A549 (cell line): ENCODE measurements at regions not wholly inside any gene's neighbourhood (a gene's known extent, or its start where the extent isn't known, plus 50 kb on each side); places are given as distances from the start of the nearest gene placed in this dataset.

Experiments
- ATAC-seq, 2 experiments: fragments of 200-7000 bp in 1 of 2; fragments of >200 bp in 1 of 2; cut with Nextera tagmentation in 1 of 2; cut with Tn5 transposase in 1 of 2; 3 replicates each; pipeline versions ENCODE4 v1.8.0 to v1.9.1; 2018 to 2020; ENCODE audit warnings: mild to moderate bottlenecking in 1 of 2, moderate library complexity in 1 of 2
- CTCF ChIA-PET: fragments of 300-600 bp; sonication (Branson Sonifier 250); formaldehyde crosslinking; extraction: SDS; loops from one replicate; lab custom pipeline; 2021; ENCODE audit warnings: antibody characterized with exemption, inconsistent platforms; lab: Yijun Ruan, JAX
- POLR2A ChIA-PET: fragments of 350-600 bp; formaldehyde crosslinking; extraction: SDS; loops from one replicate; lab custom pipeline; 2021; ENCODE audit warnings: antibody characterized with exemption, inconsistent platforms; lab: Yijun Ruan, JAX
- DNase-seq, 2 experiments: peaks; one replicate each; pipeline versions ENCODE4 v3.0.0 to v3.0.0-alpha.2; 2011 to 2016; ENCODE audit warnings: low read depth in 1 of 2, low spot score in 1 of 2
- FAIRE-seq: peaks from 2 replicates; lab custom pipeline; 2011; peaks lifted over from hg19 to GRCh38; lab: Jason Lieb, UNC
- H3K27ac ChIP-seq, 2 experiments: fragments of >200 bp; sonication (Bioruptor Twin); formaldehyde crosslinking; 3 replicates each; pipeline ENCODE4 v1.5.1; 2016 to 2017
- H3K4me1 ChIP-seq: fragments of >200 bp; sonication (Bioruptor Twin); formaldehyde crosslinking; 3 replicates; pipeline ENCODE4 v1.6.1; 2016
- H3K4me2 ChIP-seq: fragments of >200 bp; sonication (Bioruptor Twin); formaldehyde crosslinking; 3 replicates; pipeline ENCODE4 v1.6.1; 2016
- H3K4me3 ChIP-seq: fragments of >200 bp; sonication (Bioruptor Twin); formaldehyde crosslinking; 3 replicates; pipeline ENCODE4 v1.5.1; 2016
- H3K9me3 ChIP-seq: fragments of >200 bp; sonication (Bioruptor Twin); formaldehyde crosslinking; 3 replicates; pipeline ENCODE4 v1.6.1; 2016
- BHLHE40 ChIP-seq: IDR thresholded peaks from 2 replicates; pipeline ENCODE4 v1.6.1; 2012; ENCODE audit warnings: low read depth, low read length, inconsistent platforms
- EHF ChIP-seq: fragments of 250-450 bp; sonication (Bioruptor Pico); IDR thresholded peaks from 2 replicates; pipeline ENCODE4 v1.5.0; 2020; ENCODE audit warnings: mild to moderate bottlenecking
- EP300 ChIP-seq, 2 experiments: fragments of >200 bp; sonication (Bioruptor Twin); formaldehyde crosslinking; IDR thresholded peaks; 2 replicates in 1 of 2; 3 replicates in 1 of 2; pipeline ENCODE4 v1.6.1; 2016 to 2017
- FOSB ChIP-seq: fragments of 250-450 bp; sonication (Bioruptor Pico); IDR thresholded peaks from 2 replicates; pipeline ENCODE4 v1.5.0; 2020; ENCODE audit warnings: mild to moderate bottlenecking, moderate library complexity
- FOSL2 ChIP-seq, 2 experiments: fragments of 450-650 bp in 1 of 2; fragments of >200 bp in 1 of 2; sonication (Bioruptor Twin) in 1 of 2; formaldehyde crosslinking; IDR thresholded peaks; 2 replicates each; pipeline versions ENCODE4 v1.5.0 to v1.6.1; 2016 to 2020; ENCODE audit warnings: mild to moderate bottlenecking in 1 of 2, moderate library complexity in 1 of 2
- GATA3 ChIP-seq: IDR thresholded peaks from 2 replicates; pipeline ENCODE4 v1.6.1; 2012; ENCODE audit warnings: borderline replicate concordance
- HDAC2 ChIP-seq: fragments of 200-600 bp; sonication (generic); IDR thresholded peaks from 2 replicates; pipeline ENCODE4 v1.6.1; 2016
- HOXB13 ChIP-seq: fragments of 250-450 bp; sonication (Bioruptor Pico); IDR thresholded peaks from 2 replicates; pipeline ENCODE4 v1.5.0; 2020; ENCODE audit warnings: low read depth, mild to moderate bottlenecking, moderate library complexity
- JUNB ChIP-seq: fragments of >200 bp; sonication (Bioruptor Twin); formaldehyde crosslinking; IDR thresholded peaks from 2 replicates; pipeline ENCODE4 v1.6.1; 2016
- KDM5A ChIP-seq: fragments of 200-600 bp; sonication (generic); IDR thresholded peaks from 2 replicates; pipeline ENCODE4 v1.6.1; 2016; ENCODE audit warnings: antibody characterized with exemption, mild to moderate bottlenecking
- MAZ ChIP-seq: fragments of 150-350 bp; IDR thresholded peaks from 2 replicates; pipeline ENCODE4 v1.6.1; 2014; ENCODE audit warnings: antibody characterized with exemption, low read depth, low read length, borderline replicate concordance
- NR3C1 ChIP-seq: fragments of >200 bp; sonication (Bioruptor Twin); formaldehyde crosslinking; IDR thresholded peaks from 3 replicates; pipeline ENCODE4 v1.6.1; 2017
- PHF8 ChIP-seq: fragments of 200-600 bp; sonication (generic); IDR thresholded peaks from 2 replicates; pipeline ENCODE4 v1.6.1; 2016; ENCODE audit warnings: low read depth, mild to moderate bottlenecking, antibody characterized with exemption, moderate library complexity, borderline replicate concordance
- SREBF2 ChIP-seq: fragments of 450-650 bp; IDR thresholded peaks from 2 replicates; pipeline ENCODE4 v1.6.1; 2014; ENCODE audit warnings: mild to moderate bottlenecking, moderate library complexity
- TFCP2L1 ChIP-seq: fragments of 250-450 bp; sonication (Bioruptor Pico); IDR thresholded peaks from 2 replicates; pipeline ENCODE4 v1.5.0; 2021; ENCODE audit warnings: mild to moderate bottlenecking
- TP53 ChIP-seq: fragments of 250-450 bp; sonication (Bioruptor Pico); IDR thresholded peaks from 2 replicates; pipeline ENCODE4 v1.5.0; 2021; ENCODE audit warnings: mild to moderate bottlenecking, moderate library complexity
- ZC3H11A ChIP-seq: fragments of 450-650 bp; IDR thresholded peaks from 2 replicates; pipeline ENCODE4 v1.6.1; 2014; ENCODE audit warnings: antibody characterized with exemption, mild to moderate bottlenecking
- WGBS: methylation state at CpG from one replicate; pipeline ENCODE4 v1.1.6; 2017; ENCODE audit errors: missing lambda C conversion rate; 5-methylcytosine and 5-hydroxymethylcytosine counted together
- TF ChIP-seq, protein P1 (sequence below): fragments of 200-600 bp; sonication (generic); IDR thresholded peaks from 2 replicates; pipeline ENCODE4 v1.6.1; 2016; ENCODE audit warnings: antibody characterized with exemption, mild to moderate bottlenecking, moderate library complexity
- TF ChIP-seq, protein P2 (sequence below): fragments of >200 bp; sonication (Bioruptor Twin); formaldehyde crosslinking; IDR thresholded peaks from 3 replicates; pipeline ENCODE4 v1.6.1; 2016

GRCh38 chr2:158741625-158742024 is 53.5 kb upstream of the DAPL1 start:
- Histone ChIP-seq H3K4me2 (no peak overlapping the region), H3K4me1 (no peaks in the 10 kb centered on the region), H3K9me3 (no peaks in the 10 kb centered on the region), H3K4me3 (no peak overlapping the region)
- FAIRE-seq (no peak), ATAC-seq (no peak), DNase-seq (no peak)
- ChIA-PET CTCF (interaction anchor here (1.3 to 12.1 kb wide), 4 partner anchors 13 to 717 kb away, joined by 5 to 180 read pairs (median 54); no protein-coding TSS in a partner anchor), POLR2A (no interaction called here)
- WGBS: 87% methylated on average over 8 of the region's 8 CpGs
- TF ChIP-seq, protein P1, sequence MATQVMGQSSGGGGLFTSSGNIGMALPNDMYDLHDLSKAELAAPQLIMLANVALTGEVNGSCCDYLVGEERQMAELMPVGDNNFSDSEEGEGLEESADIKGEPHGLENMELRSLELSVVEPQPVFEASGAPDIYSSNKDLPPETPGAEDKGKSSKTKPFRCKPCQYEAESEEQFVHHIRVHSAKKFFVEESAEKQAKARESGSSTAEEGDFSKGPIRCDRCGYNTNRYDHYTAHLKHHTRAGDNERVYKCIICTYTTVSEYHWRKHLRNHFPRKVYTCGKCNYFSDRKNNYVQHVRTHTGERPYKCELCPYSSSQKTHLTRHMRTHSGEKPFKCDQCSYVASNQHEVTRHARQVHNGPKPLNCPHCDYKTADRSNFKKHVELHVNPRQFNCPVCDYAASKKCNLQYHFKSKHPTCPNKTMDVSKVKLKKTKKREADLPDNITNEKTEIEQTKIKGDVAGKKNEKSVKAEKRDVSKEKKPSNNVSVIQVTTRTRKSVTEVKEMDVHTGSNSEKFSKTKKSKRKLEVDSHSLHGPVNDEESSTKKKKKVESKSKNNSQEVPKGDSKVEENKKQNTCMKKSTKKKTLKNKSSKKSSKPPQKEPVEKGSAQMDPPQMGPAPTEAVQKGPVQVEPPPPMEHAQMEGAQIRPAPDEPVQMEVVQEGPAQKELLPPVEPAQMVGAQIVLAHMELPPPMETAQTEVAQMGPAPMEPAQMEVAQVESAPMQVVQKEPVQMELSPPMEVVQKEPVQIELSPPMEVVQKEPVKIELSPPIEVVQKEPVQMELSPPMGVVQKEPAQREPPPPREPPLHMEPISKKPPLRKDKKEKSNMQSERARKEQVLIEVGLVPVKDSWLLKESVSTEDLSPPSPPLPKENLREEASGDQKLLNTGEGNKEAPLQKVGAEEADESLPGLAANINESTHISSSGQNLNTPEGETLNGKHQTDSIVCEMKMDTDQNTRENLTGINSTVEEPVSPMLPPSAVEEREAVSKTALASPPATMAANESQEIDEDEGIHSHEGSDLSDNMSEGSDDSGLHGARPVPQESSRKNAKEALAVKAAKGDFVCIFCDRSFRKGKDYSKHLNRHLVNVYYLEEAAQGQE: no peak
- TF ChIP-seq EHF (CRISPR knock-in tag) (no peak), PHF8 (no peak), FOSB (CRISPR knock-in tag) (no peak), HDAC2 (no peak), JUNB (no peak), MAZ (no peak), FOSL2 (IDR thresholded peaks at IDR 0.05) (no peak), FOSL2 (CRISPR knock-in tag; IDR thresholded peaks at IDR 0.05) (no peak), KDM5A (no peak), TP53 (no peak), TFCP2L1 (no peak), BHLHE40 (no peak), SREBF2 (no peak)
- TF ChIP-seq, all 56 proteins: peak for 0
- no peak overlapping the region for H3K27ac ChIP-seq

DNA sequence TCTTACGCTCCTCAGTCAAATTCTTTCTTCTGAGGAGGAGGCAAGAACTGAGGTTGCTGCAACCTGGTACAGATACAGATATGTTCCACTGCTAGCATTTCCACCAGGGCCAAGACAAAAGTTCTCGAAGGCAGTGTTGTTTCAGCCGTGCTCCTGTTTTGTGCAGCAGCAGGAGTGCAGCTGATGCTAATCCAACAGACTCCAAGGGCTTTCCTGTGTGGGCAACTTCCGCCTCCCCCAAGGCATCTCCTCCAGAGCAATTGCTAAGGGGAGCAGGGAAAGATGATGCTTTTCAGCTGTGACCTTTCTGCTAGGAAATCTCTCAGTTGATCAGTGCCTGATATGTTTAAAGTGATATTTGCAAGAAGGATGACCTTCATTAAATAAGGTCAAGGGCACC is 52.6 kb upstream of the DAPL1 start:
- ChIA-PET CTCF (interaction anchor here (1.0 to 12.1 kb wide), 8 partner anchors 12 to 718 kb away, joined by 3 to 180 read pairs (median 8); no protein-coding TSS in a partner anchor), POLR2A (no interaction called here)
- Histone ChIP-seq H3K4me1 (no peaks in the 10 kb centered on the region), H3K27ac (no peak overlapping the region), H3K4me3 (no peak overlapping the region), H3K4me2 (no peak overlapping the region), H3K9me3 (no peaks in the 10 kb centered on the region)
- FAIRE-seq (no peak), DNase-seq (no peak), ATAC-seq (no peak)
- TF ChIP-seq HOXB13 (CRISPR knock-in tag): no peak
- no peak for TF ChIP-seq NR3C1
- TF ChIP-seq EHF (CRISPR knock-in tag): no peak
- TF ChIP-seq SREBF2: no peak
- no peak for TF ChIP-seq GATA3
- no peak for TF ChIP-seq KDM5A
- TF ChIP-seq ZC3H11A: no peak
- TF ChIP-seq, protein P2, sequence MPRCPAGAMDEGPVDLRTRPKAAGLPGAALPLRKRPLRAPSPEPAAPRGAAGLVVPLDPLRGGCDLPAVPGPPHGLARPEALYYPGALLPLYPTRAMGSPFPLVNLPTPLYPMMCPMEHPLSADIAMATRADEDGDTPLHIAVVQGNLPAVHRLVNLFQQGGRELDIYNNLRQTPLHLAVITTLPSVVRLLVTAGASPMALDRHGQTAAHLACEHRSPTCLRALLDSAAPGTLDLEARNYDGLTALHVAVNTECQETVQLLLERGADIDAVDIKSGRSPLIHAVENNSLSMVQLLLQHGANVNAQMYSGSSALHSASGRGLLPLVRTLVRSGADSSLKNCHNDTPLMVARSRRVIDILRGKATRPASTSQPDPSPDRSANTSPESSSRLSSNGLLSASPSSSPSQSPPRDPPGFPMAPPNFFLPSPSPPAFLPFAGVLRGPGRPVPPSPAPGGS: no peak
- TF ChIP-seq EP300 (IDR thresholded peaks at IDR 0.05): no peak
- TF ChIP-seq, protein P1: no peak
- WGBS: 71% methylated on average over 4 of the region's 4 CpGs
